GM21576 (cell line): ENCODE measurements at regions not wholly inside any gene's neighbourhood (a gene's known extent, or its start where the extent isn't known, plus 50 kb on each side); places are given as distances from the start of the nearest gene placed in this dataset.

Experiments
- ATAC-seq: cut with Tn5 transposase; IDR thresholded peaks from one replicate; pipeline ENCODE4 v1.9.1; 2021; ENCODE audit warnings: mild to moderate bottlenecking, moderate library complexity; ENCODE audit not compliant: unreplicated experiment

DNA sequence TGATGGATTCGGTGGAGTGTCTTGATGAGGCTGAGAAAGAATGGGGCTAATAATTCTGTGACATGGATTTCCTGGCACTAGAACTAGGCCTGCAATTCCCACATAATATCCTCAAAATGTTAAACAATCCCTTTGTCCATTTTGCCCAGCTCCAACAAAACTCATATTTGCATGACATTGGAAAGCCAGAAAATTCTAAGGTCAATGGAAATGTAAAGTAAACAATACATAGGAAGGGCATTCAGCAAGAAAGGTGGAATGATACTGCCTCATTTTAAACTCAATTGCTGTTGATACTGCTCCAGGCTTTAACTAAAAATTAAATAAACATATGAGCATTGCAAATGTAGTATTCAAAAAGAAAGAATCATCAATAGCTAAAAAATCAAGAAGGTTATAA is 434.8 kb upstream of the SLC8A1 start:
- ATAC-seq, result no peak

DNA sequence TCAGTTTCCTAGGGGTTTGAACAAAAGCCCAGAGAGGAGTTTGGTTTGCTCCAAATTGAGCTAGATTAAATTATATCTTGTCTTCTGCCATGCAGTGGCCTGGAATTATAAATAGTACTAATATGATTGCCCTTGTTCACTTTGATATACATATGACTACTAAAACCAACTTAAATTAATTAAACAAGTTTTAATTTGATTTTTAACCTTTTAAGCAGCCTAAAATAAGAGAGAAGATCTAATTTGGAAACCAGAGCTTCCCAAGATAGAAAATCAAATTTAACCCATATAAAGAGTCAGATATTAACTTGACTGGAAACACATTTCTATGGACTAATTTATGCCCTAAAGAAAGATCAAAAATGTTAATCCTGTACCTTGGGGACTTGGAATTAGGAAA is 444.5 kb upstream of the SLC8A1 start:
- no peak for ATAC-seq

DNA sequence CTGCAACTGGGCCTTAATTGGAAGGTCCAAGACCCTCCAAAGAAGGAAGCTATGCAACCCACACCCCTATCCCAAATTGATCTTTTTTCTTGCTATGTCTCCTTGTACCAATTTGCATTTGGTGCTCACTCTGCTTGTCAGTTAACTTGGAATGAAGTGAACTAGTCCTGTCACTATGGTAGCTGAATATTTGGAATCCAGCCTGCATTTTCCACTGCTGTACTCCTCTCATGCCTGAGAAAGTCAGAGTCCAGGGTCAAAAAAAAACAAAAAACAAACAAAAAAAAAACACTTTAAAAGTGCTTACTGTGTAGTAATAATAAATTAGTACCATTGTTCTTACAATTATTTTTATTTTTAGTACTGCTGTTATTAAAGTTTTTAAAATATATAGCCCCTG is 462.8 kb upstream of the SLC8A1 start:
- ATAC-seq, result no peak

DNA sequence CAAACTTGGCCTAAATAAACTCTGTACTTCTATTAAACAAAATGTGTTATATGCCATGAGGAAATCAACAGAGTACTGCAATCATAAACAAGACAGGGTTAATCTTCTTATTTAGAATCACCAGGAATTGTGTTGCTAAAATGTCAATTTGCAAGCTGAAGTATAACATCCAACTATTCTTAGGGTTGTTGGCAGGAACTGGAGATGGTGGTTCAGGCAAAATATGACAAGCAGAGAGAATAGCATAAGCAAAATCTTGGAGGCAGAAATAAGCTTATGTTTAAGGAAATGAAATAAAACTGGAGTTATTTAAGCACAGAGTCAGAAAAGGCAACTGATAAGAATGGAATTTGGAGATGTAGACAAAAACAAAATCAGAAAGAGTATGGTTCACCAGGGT is 463.8 kb upstream of the SLC8A1 start:
- ATAC-seq, result no peak

DNA sequence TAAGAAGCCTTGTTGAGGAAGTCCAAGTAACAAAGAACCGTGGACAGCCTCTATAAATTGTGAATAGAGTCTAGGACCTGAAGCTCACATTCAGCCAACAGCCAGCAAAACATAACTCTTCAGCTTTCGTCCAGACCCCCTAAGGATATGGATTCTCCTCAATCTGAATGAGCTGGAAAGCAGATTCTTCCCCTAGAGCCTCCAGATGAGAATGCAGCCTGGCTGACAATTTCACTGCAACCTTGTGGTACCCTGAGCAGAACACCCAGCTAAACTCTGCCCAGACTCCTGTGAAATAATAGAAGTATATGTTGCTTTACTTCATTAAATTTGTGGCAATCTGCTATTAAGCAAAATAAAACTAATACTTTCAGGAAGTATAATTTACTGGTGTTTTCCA is 483.5 kb upstream of the SLC8A1 start:
- no peak for ATAC-seq

DNA sequence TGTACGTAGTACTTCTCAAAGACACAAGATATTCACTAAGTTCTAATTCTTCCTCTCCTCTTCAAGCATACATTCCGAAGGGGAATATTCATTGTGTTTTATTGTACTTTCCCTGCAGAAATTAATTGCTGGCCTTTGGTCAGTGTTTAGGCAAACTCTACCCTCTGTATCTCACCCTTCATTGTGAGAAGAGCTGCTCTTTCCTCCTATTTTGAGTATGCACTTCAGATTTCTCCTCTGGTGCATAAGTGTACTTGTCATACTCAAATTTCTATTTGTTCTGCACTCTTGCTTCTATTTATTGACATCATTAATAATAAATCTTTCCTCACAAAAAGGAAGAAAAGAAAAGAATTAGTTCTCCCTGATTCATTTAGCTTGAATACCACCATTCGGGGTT is 485.4 kb upstream of the SLC8A1 start:
- no peak for ATAC-seq

DNA sequence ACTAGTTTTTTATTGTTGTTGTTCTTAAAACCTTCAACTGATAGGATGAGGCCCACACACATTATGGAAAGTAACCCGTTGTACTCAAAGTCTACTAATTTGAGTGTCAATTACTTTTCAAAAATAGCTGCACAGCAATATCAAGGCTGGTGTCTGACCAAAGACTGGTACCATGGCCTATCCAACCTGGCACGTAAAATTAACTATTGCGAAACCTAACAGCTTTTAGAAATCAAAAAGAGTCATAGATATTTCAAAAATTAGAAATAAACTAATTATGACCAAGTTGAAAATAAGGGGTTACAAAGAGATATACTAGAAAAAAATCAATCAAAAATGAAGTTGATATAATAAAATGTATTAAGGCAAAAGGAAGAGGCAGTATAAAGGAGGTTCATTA is 501.5 kb upstream of the SLC8A1 start:
- ATAC-seq, result no peak

DNA sequence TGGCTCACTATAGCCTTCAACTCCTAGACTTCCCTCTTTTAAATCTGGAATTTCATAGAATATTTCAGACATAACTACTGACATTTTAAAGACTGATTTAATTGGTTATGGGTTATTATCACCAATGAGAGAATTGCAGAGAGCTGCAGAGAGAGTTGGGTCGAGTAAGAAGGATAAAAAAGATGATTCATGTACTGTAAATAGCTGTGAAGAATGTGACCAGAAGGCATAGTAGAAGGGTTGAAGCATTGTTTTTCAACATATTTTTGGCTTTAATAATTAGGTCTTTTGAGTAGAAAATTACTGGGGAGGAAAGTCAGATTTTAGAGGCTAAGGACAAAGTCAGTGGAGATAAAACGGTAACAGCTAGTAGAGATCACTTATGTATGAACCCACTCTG is 503.2 kb upstream of the SLC8A1 start:
- ATAC-seq, result no peak

DNA sequence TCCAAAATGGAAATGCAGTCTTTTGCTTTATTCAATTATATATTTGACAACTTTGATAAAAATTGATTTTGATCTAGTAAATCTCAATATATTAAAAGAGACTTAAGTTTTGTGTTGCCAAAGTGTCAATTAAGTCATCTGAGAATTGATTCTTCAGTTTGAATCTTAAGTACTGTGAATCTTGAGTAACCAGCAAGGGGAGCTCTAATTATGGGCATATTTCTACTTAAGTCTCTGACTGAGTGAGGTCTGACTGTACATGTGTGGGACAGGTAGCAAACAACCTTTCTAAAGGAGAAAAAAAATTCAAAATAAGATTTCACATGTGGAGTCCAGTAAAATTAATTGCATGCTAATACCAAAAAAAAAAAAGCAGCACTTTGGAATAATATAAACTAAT is 503.7 kb upstream of the SLC8A1 start:
- no peak for ATAC-seq

DNA sequence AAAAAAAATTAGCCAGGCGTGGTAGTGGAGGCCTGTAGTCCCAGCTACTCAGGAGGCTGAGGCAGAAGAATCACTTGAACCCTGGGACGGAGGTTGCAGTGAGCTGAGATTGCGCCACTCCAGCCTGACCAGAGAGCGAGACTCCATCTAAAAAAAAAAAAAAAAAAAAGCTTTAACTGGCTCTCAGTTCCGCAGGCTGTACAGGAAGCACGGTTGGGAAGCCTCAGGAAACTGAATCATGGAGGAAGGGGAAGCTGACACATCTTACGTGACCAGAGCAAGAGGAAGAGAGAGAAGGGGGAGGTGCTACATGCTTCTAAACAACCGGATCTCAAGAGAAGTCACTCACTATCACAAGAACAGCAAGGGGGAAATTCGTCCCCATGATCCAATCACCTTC is 505.6 kb upstream of the SLC8A1 start:
- ATAC-seq, result no peak

DNA sequence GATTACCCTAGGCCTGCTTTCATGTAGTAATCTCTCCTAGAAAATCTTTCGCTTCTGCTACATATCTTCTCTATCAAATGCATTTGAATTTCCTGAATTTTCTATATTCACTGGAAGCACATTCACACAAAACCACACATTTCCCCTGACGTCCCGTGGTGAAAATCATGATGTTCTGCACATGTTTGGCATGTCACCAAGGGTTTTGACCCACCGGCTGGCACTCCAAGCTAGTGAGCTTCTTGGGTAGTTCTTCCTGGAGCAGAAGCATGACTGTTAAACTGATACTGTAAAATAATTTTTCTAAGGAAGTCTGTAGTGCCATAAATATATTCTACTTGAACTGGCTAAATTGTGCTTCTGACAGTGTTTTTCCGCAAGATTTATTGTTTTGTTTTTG is 510.1 kb upstream of the SLC8A1 start:
- no peak for ATAC-seq

DNA sequence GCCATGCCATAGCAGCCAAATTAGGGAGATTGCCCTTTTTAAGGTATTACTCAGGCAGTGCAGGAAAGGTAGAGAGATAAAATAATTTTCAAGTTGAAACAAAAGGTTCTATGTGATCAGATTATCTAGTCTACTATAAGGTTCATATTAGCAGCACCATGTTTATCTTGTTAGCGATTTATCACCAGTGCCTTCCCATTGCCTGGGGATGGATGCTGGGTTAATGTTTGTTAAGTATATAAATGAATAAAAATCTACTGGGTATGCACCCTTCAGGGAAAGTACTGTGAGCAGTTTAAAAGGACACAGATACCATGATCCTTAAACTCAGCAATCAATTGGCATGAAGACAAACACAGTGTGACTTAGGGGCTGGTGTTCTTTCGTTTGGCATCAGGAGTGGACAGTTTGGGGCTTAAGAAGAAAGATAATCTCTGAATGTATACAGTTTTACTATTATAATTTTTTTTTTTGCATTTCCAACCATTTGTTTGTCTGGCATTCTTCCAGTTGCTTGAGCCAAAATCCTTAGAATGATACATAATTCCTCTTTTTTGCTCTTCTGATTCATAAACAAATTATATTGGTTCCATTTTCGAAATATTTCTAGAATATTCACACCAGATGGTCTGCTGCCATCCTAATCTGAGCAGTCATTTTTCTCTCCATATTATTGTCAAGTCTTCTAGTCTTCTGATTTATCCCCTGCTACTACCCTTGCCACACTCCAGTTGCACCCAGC is 512.8 kb upstream of the SLC8A1 start:
- ATAC-seq, result no peak

DNA sequence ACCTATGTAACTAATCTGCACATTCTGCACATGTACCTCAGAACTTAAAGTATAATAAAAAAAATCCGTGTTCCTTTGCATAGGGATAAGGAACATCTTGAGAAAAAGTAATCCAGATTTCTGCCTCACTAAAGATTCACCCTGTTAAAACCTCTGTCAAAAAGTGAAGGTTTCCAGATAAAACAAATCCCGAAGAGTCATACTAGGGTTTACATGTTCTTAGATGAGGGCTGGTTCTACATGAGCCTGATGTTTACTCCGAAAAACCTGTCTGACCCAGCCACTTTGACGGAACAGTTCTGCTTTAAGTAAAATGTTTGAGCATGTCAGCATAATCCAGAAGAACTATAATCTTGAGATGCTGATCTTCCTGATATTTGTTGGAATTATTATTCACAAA is 515.6 kb upstream of the SLC8A1 start:
- ATAC-seq, result no peak

DNA sequence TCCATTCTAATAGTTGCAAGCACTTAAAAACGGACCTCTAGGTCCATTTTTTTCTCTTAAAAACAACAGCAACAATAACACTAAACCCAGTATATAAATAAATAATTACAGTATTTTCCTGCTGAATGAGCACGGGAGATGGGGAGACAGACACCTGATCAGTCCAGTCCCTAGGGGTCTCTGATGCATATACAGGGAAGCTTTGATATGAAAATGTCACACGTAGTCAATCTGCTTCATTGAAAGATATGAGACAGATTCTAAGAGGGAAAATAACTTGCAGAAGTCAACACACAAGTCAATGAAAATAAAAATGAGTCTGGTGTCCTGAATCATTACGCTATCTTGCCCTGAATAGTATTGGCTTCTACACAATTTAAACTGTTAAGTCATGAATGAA is 523.3 kb upstream of the SLC8A1 start:
- no peak for ATAC-seq

DNA sequence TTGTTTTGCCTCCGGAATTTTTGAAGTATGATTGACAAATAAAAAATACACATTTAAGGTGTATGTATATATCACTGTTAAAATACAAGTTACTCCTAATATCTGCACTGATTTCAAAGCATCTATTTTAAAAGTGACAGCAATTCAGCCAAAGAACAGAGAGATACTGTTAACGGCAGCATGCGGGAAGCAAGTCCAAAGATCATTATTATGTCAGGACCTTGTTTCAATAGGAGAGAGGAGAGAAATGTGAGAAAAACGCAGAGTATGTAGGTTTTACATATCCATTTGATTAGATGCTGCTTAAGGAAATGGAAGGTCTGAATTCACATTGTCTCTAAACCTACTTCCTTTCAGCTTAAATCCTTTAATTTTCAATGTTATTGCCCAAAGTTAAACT is 545.5 kb upstream of the SLC8A1 start:
- ATAC-seq, result no peak

DNA sequence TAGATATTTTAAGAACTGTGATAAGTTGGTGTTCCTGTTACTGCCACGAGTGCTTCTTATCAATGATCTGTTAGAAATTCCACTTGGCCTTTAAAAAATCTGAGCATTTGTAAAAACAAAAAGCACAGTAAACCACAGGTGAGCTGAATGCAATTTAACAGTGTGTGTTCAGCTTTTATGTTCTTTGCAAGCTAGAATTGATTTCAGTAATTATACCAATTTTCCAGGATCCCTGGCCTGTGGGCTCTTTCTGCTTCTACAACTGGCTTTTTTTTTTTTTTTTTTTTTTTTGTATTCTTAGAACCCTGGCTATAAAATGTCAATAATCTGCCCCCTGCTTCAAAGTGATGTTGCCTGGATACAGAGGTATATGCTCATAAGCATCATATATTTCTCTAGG is 548.5 kb upstream of the SLC8A1 start:
- ATAC-seq, result no peak

DNA sequence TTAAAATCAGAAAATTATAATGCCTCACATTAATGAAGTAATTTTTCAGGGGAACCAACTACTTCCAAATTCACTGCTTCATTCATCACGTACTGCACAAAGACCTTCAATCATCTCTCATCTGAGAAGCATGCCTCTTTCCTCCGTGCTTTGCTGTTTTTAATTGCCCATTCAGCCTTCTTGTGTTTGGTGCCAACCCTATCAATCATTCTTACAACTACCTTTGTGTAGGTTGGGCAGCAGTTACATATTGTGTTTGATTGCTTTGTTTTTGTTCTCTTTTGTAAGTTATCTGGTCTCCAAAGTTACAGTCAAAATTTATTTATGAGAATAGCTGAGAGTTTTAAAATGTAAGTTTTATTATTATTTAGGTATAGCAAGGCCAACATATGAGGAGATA is 549.0 kb upstream of the SLC8A1 start:
- ATAC-seq, result no peak

DNA sequence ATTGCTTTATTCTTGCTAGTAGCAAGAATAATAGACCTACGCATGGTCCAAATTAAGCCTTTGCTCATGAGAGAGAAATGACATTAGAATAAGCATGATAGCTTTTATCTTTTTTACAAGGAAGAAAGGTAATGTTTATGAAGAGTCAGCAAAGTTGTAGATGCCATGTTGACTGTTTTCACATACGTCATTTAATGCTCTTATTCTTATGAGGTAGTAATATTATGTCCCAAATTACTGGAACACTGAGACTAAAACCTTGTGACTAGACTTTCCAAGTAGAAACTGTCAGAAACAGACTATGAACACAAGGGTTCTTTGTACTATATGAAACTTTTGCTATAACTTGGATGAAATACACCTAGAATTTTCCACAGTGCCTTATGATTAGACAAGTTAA is 552.8 kb upstream of the SLC8A1 start:
- ATAC-seq, result no peak

DNA sequence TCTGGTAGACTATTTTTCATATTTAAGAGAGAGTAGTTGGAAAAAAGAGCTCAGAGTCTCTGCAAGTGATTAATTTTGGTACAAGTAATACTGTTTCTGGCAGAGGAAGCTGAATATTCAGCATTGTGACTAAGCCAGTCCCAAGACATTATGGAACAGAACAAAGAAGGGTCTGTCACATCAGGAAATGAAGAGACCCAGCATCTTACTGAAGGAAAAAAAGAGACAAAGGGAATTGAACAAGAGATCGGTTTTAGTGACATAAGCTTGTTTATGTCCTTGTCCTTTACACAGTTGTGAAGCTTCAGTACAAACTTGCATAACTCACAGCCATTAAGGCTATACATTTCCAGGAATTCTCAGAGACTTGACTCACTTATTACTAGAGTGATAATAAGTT is 568.5 kb upstream of the SLC8A1 start:
- ATAC-seq, result no peak

DNA sequence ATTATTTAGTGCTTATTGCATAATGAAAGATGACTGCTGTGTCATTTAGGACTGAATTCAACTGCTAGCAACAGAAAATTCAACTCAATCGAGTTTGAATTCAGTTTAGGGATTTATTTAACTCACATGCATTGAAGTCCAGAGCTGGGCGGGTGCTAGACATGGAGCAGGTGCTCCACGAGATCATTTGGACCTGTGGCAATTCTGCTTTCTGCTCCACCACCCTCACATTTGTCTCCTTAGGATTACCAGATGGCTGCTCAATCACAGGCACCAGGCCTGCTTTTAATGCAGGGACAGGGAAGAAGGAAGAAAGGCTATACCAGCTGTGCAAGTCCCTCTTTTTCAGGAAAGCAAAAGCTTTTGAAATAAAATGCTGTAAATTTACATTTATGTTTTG is 572.9 kb upstream of the SLC8A1 start:
- no peak for ATAC-seq

DNA sequence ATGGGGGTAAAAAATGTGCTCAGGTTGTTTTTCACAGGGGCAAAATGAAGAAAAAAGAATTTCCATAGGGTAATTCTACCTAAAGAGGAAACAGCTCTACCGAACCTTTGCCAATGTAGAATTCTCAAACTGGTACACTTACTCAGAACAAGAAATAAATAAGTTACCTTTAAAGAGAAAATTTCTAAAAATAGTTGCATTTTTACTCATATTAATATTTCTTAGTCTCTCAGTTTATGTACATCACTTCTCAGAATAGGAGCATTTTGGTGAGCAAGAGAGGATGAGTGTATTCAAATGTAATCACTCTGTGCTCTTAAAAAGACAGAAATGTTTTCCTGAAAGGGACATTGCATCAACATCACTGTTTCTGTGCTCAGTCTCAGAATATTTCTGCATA is 574.7 kb upstream of the SLC8A1 start:
- no peak for ATAC-seq

DNA sequence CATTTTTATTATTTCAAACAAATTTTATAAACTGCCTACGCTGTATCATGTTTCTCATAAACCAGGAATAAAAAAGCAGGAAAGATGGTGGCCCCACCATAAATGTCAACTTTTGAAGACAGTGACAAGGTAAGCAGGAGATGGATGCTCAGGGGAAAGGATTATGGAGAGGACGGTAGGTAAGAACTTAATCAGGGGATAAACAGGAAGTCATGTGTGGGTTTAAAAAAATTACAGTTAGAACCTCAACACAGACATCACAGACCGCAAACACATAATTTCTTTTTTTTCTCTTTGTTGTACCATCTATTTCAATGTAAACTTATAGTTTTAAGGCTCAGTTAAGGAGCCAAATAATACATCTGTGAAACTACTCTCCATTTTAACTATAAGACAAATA is 575.2 kb upstream of the SLC8A1 start:
- ATAC-seq, result no peak

DNA sequence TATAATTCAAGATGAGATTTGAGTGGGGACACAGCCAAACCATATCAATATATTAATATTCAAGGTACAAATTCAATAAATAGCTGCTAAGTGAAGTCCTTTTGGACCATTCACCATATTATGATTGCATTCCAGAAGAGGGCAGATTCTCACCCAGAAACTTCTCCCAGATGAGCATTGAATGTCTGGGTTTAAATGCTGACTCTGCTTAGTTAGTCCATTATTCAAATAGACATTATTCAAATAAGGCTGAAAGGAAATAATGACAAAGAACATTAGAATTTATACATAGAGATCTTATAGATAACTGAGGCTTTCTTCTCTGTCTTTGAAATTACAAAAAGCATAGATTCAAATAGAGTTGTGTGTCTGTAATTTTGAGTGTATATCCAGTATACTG is 579.4 kb upstream of the SLC8A1 start:
- ATAC-seq, result no peak

DNA sequence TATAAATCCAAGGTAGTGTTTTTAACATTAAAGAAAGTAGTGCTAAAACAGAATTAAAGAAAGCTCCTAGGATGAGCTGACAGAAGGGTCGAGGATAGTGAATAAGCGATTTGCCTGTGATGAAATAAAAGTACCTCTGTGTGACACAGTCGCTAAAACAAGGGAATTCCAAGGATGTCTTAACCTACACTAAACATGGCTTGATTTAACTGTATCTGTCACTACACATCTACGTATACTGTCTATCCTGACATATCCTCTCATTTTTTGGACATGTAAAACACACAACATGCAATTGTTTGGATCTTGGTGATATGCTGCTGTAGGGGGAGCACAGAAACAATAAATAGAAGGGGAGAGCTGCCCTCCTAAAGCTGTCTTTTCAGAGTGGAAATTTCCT is 580.8 kb upstream of the SLC8A1 start:
- ATAC-seq, result no peak
